Epithelial cell of proximal tubule (primary cell): ENCODE measurements at regions not wholly inside any gene's neighbourhood (a gene's known extent, or its start where the extent isn't known, plus 50 kb on each side); places are given as distances from the start of the nearest gene placed in this dataset.

Experiments used
- DNase-seq: peaks from one replicate; pipeline ENCODE4 v3.0.0-alpha.2; 2011; ENCODE audit warnings: low read depth
- H3K4me3 ChIP-seq: 2 replicates; pipeline ENCODE4 v1.5.1; 2011; ENCODE audit warnings: low read depth, mild to moderate bottlenecking, low read length
- TF ChIP-seq, protein P1 (sequence below): conservative IDR thresholded peaks from 2 replicates; pipeline ENCODE4 v1.5.1; 2012; ENCODE audit warnings: low read depth, mild to moderate bottlenecking, low read length

DNA sequence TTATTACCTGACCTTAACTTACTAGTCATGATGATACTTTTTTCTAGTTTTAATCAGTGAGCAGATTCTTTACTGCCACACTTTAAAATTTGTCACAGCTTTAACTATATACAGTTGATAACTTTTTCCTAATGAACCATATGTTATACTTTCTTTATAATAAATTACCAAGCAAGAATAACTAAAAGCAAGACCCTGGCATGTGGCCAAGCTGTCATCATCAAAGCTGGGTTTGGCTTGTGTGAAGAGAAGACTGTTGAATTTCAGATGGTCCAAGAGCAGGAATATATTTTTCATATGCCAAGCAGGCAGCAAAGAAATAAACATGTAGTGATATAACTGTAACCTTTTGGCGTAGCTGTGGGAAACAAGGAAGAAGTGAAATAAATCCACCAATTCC, 93.5 kb downstream of the PUS7L start:
- DNase-seq = no peak
- TF ChIP-seq, protein P1, sequence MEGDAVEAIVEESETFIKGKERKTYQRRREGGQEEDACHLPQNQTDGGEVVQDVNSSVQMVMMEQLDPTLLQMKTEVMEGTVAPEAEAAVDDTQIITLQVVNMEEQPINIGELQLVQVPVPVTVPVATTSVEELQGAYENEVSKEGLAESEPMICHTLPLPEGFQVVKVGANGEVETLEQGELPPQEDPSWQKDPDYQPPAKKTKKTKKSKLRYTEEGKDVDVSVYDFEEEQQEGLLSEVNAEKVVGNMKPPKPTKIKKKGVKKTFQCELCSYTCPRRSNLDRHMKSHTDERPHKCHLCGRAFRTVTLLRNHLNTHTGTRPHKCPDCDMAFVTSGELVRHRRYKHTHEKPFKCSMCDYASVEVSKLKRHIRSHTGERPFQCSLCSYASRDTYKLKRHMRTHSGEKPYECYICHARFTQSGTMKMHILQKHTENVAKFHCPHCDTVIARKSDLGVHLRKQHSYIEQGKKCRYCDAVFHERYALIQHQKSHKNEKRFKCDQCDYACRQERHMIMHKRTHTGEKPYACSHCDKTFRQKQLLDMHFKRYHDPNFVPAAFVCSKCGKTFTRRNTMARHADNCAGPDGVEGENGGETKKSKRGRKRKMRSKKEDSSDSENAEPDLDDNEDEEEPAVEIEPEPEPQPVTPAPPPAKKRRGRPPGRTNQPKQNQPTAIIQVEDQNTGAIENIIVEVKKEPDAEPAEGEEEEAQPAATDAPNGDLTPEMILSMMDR = no peak

GRCh38 chr12:43662736-43663135, 95.9 kb downstream of the PUS7L start:
- no peak overlapping the region for H3K4me3 ChIP-seq
- no peak for DNase-seq
- TF ChIP-seq, protein P1 = no peak

More for the DNA sequence above, 93.5 kb downstream of the PUS7L start:
- H3K4me3 ChIP-seq = no peak overlapping the region

DNA sequence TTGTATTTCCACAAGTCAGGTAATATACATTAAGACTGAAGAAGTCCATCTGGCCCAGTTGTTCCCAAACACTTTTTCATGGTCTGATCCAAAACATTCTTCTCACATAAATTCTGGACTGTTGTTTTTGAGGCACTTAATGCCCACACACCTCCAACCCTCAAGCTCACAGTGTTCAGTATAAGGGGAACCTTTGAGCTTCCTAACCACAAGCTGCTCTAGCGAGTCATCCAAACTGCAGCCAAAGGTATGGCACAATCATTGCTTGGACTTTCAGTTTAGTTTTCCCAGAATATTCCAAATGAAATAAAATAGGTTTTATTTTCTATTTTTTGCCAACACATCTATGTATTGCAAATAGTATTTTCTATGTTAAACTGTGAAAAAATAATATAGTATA, 103.0 kb downstream of the PUS7L start:
- H3K4me3 ChIP-seq = no peak overlapping the region
- TF ChIP-seq, protein P1 = no peak
- peak; percentile 23 for DNase-seq

GRCh38 chr12:43653917-43654316, 101.9 kb upstream of the ADAMTS20 start:
- TF ChIP-seq, protein P1 = no peak
- no peak overlapping the region for H3K4me3 ChIP-seq
- no peak for DNase-seq

GRCh38 chr12:43653289-43653915, 101.4 kb upstream of the ADAMTS20 start:
- TF ChIP-seq, protein P1 = no peak
- no peak overlapping the region for H3K4me3 ChIP-seq
- DNase-seq = no peak

DNA sequence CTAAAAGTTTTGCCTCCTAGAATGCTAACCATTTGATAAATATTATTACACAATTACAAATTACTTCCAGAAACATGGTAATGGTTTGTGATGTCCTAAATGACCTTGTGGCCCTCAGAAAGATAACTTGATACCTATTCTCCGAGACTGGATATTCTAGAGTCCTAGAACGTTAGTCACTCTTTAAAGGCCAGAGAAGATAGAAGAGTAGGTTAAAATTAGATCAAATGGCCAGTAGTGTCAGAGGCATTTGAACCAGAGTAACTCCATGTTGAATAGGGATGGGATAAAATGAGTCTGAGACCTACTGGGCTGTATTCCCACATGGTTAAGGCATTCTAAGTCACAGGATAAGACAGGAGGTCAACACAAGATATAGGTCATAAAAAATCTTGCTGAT, 96.6 kb upstream of the ADAMTS20 start:
- no peak overlapping the region for H3K4me3 ChIP-seq
- DNase-seq = no peak
- TF ChIP-seq, protein P1 = no peak

DNA sequence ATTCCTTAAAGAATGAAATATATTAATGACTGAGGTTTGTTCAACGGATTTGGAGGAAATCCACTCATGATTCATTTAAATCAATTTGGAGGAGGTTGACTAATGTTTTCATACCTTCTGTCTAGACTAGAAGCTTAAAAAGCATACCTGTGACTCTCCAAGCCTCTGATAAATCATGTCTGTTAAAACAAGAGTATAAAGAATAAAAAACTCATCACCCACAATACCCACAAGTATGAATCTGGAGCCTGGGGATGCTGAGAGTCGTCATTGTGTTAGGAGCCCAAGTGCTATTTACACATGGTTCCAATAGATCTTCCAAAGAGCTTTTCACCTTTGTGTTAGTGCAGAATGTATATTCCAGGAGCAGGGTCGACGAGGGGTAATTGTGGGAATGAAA, 86.8 kb upstream of the ADAMTS20 start:
- TF ChIP-seq, protein P1 = no peak
- DNase-seq = no peak
- no peak overlapping the region for H3K4me3 ChIP-seq
